WTC11 (cell line): ENCODE measurements at regions not wholly inside any gene's neighbourhood (a gene's known extent, or its start where the extent isn't known, plus 50 kb on each side); places are given as distances from the start of the nearest gene placed in this dataset.

Source experiments
- ATAC-seq: fragments of 200-7000 bp; cut with Tn5 transposase; 2 replicates; pipeline ENCODE4 v1.10.0; 2021; ENCODE audit warnings: mild to moderate bottlenecking, moderate library complexity
- CTCF ChIA-PET: fragments of 300-600 bp; sonication (Branson Sonifier 250); formaldehyde crosslinking; loops from one replicate; lab custom pipeline; 2021; ENCODE audit warnings: antibody characterized with exemption; lab: Charles Lee
- POLR2A ChIA-PET: fragments of 350-600 bp; sonication (Branson Sonifier 250); formaldehyde crosslinking; loops from one replicate; lab custom pipeline; 2021; ENCODE audit warnings: antibody characterized with exemption; lab: Charles Lee
- DNase-seq: peaks from one replicate; pipeline ENCODE4 v3.0.0; 2021; ENCODE audit warnings: low spot score
- H3K27ac Mint-ChIP-seq: 2 replicates; pipeline ENCODE4 v1.8.0; 2021; ENCODE audit warnings: mixed read lengths
- H3K27me3 Mint-ChIP-seq: 2 replicates; pipeline ENCODE4 v1.8.0; 2021; ENCODE audit warnings: low read depth, mild to moderate bottlenecking, moderate library complexity, mixed read lengths
- H3K36me3 Mint-ChIP-seq: 2 replicates; pipeline ENCODE4 v1.8.0; 2021; ENCODE audit warnings: mixed read lengths
- H3K4me1 Mint-ChIP-seq: 2 replicates; pipeline ENCODE4 v1.8.0; 2022; ENCODE audit warnings: mixed read lengths
- H3K4me3 Mint-ChIP-seq: 2 replicates; pipeline ENCODE4 v1.8.0; 2021; ENCODE audit warnings: mild to moderate bottlenecking, moderate library complexity, mixed read lengths
- H3K9me3 Mint-ChIP-seq: 2 replicates; pipeline ENCODE4 v1.8.0; 2021; ENCODE audit warnings: mixed read lengths
- FOXP1 ChIP-seq: sonication (generic); formaldehyde crosslinking; IDR thresholded peaks from 2 replicates; pipeline ENCODE4 v1.8.0; 2022; ENCODE audit warnings: missing genetic modification reagents, mild to moderate bottlenecking, moderate library complexity, borderline replicate concordance
- JAZF1 ChIP-seq: fragments of 250-450 bp; sonication (Bioruptor Pico); IDR thresholded peaks from 2 replicates; pipeline ENCODE4 v1.9.0; 2021; ENCODE audit warnings: moderate library complexity, mild to moderate bottlenecking, inconsistent platforms
- KAT7 ChIP-seq: sonication (generic); formaldehyde crosslinking; IDR thresholded peaks from 2 replicates; pipeline ENCODE4 v1.8.1; 2023; ENCODE audit warnings: missing genetic modification reagents, mild to moderate bottlenecking, borderline replicate concordance
- MLX ChIP-seq: sonication (generic); formaldehyde crosslinking; IDR thresholded peaks from 2 replicates; pipeline ENCODE4 v1.8.1; 2023; ENCODE audit warnings: mild to moderate bottlenecking, missing genetic modification reagents, moderate library complexity
- MXD4 ChIP-seq: fragments of 250-450 bp; sonication (Bioruptor Pico); IDR thresholded peaks from 2 replicates; pipeline ENCODE4 v1.8.0; 2021; ENCODE audit warnings: mild to moderate bottlenecking, moderate library complexity, borderline replicate concordance
- NFYB ChIP-seq: sonication (generic); formaldehyde crosslinking; conservative IDR thresholded peaks from 2 replicates; pipeline ENCODE4 v1.8.0; 2022; ENCODE audit warnings: low read depth, missing genetic modification reagents
- SOX15 ChIP-seq: fragments of 250-450 bp; sonication (Bioruptor Pico); IDR thresholded peaks from 2 replicates; pipeline ENCODE4 v1.9.0; 2021; ENCODE audit warnings: mild to moderate bottlenecking
- TEAD4 ChIP-seq: sonication (generic); formaldehyde crosslinking; IDR thresholded peaks from 2 replicates; pipeline ENCODE4 v1.8.0; 2022; ENCODE audit warnings: mild to moderate bottlenecking, missing genetic modification reagents
- USF1 ChIP-seq: sonication (generic); formaldehyde crosslinking; IDR thresholded peaks from 2 replicates; pipeline ENCODE4 v1.8.0; 2022; ENCODE audit warnings: mild to moderate bottlenecking, missing genetic modification reagents
- ZBTB43 ChIP-seq: sonication (generic); formaldehyde crosslinking; IDR thresholded peaks from 2 replicates; pipeline ENCODE4 v1.8.1; 2023; ENCODE audit warnings: mild to moderate bottlenecking, missing genetic modification reagents
- ZSCAN18 ChIP-seq: fragments of 250-450 bp; sonication (Bioruptor Pico); IDR thresholded peaks from 2 replicates; pipeline ENCODE4 v2.1.2; 2022; ENCODE audit warnings: mild to moderate bottlenecking, moderate library complexity
- TF ChIP-seq, protein P1 (sequence below): sonication (generic); formaldehyde crosslinking; IDR thresholded peaks from 2 replicates; pipeline ENCODE4 v1.8.1; 2023; ENCODE audit warnings: mild to moderate bottlenecking, missing genetic modification reagents
- TF ChIP-seq, protein P2 (sequence below): sonication (generic); formaldehyde crosslinking; IDR thresholded peaks from 2 replicates; pipeline ENCODE4 v1.8.1; 2022; ENCODE audit warnings: mild to moderate bottlenecking, moderate library complexity, missing genetic modification reagents
- TF ChIP-seq, protein P3 (sequence below): fragments of 250-450 bp; sonication (Bioruptor Pico); IDR thresholded peaks from 2 replicates; pipeline ENCODE4 v1.9.0; 2021; ENCODE audit warnings: moderate library complexity, mild to moderate bottlenecking, inconsistent platforms, borderline replicate concordance
- TF ChIP-seq, protein P4 (sequence below): sonication (generic); formaldehyde crosslinking; IDR thresholded peaks from 2 replicates; pipeline ENCODE4 v1.8.0; 2023; ENCODE audit warnings: mild to moderate bottlenecking, missing genetic modification reagents
- TF ChIP-seq, protein P5 (sequence below): sonication (generic); formaldehyde crosslinking; IDR thresholded peaks from 2 replicates; pipeline ENCODE4 v1.8.0; 2022; ENCODE audit warnings: mild to moderate bottlenecking, missing genetic modification reagents

DNA sequence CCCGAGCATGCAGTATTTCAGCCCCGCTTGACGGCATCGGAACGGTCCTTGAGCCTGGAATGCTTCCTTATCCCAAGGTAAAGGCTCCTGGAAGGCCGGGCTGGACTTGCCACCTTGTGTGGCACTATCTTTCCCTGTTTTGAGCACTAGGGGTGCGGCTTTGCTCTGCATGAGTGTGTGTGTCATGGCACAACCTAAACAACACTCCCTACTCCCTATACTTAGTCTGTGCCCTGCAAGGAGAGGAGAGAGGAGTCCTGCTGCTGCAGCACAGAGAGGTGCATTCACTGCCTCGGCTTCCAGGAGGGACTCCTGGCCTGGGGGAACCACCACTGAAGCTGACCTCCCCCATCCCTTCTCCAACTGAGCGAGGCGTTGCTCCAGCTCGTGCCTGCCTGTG lies 60.4 kb upstream of the BACE2 start:
- Mint-ChIP-seq H3K36me3 (no peaks in the 10 kb centered on the region), H3K9me3 (peaks cover 11% of the 10 kb centered on the region)
- TF ChIP-seq, protein P1, sequence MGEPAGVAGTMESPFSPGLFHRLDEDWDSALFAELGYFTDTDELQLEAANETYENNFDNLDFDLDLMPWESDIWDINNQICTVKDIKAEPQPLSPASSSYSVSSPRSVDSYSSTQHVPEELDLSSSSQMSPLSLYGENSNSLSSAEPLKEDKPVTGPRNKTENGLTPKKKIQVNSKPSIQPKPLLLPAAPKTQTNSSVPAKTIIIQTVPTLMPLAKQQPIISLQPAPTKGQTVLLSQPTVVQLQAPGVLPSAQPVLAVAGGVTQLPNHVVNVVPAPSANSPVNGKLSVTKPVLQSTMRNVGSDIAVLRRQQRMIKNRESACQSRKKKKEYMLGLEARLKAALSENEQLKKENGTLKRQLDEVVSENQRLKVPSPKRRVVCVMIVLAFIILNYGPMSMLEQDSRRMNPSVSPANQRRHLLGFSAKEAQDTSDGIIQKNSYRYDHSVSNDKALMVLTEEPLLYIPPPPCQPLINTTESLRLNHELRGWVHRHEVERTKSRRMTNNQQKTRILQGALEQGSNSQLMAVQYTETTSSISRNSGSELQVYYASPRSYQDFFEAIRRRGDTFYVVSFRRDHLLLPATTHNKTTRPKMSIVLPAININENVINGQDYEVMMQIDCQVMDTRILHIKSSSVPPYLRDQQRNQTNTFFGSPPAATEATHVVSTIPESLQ (CRISPR knock-in tag) = no peak
- no peak for TF ChIP-seq SOX15 (CRISPR knock-in tag)

GRCh38 chr21:41108668-41109585 lies 59.0 kb upstream of the BACE2 start:
- ATAC-seq (no peak), DNase-seq (no peak)
- Mint-ChIP-seq H3K27me3 (peaks cover 5% of the 10 kb centered on the region; the same call in 1 of the 2 replicates), H3K4me1 (peaks cover 24% of the 10 kb centered on the region), H3K36me3 (no peaks in the 10 kb centered on the region), H3K27ac (no peak overlapping the region), H3K4me3 (no peak overlapping the region), H3K9me3 (peaks cover 10% of the 10 kb centered on the region)
- CTCF ChIA-PET = no interaction called here
- POLR2A ChIA-PET = no interaction called here
- TF ChIP-seq, protein P2, sequence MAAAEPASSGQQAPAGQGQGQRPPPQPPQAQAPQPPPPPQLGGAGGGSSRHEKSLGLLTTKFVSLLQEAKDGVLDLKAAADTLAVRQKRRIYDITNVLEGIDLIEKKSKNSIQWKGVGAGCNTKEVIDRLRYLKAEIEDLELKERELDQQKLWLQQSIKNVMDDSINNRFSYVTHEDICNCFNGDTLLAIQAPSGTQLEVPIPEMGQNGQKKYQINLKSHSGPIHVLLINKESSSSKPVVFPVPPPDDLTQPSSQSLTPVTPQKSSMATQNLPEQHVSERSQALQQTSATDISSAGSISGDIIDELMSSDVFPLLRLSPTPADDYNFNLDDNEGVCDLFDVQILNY (CRISPR knock-in tag) = no peak
- TF ChIP-seq ZBTB43 (no peak), FOXP1 (CRISPR knock-in tag) (no peak), KAT7 (CRISPR knock-in tag) (no peak), MLX (no peak), ZSCAN18 (CRISPR knock-in tag) (no peak), TEAD4 (CRISPR knock-in tag) (no peak), USF1 (no peak), SOX15 (CRISPR knock-in tag) (no peak), NFYB (CRISPR knock-in tag) (no peak), JAZF1 (CRISPR knock-in tag) (no peak), MXD4 (CRISPR knock-in tag) (no peak)
- TF ChIP-seq, protein P3, sequence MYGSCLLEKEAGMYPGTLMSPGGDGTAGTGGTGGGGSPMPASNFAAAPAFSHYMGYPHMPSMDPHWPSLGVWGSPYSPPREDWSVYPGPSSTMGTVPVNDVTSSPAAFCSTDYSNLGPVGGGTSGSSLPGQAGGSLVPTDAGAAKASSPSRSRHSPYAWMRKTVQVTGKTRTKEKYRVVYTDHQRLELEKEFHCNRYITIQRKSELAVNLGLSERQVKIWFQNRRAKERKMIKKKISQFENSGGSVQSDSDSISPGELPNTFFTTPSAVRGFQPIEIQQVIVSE = no peak
- TF ChIP-seq, protein P4, sequence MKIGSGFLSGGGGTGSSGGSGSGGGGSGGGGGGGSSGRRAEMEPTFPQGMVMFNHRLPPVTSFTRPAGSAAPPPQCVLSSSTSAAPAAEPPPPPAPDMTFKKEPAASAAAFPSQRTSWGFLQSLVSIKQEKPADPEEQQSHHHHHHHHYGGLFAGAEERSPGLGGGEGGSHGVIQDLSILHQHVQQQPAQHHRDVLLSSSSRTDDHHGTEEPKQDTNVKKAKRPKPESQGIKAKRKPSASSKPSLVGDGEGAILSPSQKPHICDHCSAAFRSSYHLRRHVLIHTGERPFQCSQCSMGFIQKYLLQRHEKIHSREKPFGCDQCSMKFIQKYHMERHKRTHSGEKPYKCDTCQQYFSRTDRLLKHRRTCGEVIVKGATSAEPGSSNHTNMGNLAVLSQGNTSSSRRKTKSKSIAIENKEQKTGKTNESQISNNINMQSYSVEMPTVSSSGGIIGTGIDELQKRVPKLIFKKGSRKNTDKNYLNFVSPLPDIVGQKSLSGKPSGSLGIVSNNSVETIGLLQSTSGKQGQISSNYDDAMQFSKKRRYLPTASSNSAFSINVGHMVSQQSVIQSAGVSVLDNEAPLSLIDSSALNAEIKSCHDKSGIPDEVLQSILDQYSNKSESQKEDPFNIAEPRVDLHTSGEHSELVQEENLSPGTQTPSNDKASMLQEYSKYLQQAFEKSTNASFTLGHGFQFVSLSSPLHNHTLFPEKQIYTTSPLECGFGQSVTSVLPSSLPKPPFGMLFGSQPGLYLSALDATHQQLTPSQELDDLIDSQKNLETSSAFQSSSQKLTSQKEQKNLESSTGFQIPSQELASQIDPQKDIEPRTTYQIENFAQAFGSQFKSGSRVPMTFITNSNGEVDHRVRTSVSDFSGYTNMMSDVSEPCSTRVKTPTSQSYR (CRISPR knock-in tag) = no peak
- TF ChIP-seq, protein P5, sequence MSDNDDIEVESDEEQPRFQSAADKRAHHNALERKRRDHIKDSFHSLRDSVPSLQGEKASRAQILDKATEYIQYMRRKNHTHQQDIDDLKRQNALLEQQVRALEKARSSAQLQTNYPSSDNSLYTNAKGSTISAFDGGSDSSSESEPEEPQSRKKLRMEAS (CRISPR knock-in tag) = no peak
- TF ChIP-seq, protein P1 (CRISPR knock-in tag) = no peak

More for the DNA sequence above, 60.4 kb upstream of the BACE2 start:
- H3K4me3 Mint-ChIP-seq = no peak overlapping the region
- ChIA-PET POLR2A (no interaction called here), CTCF (no interaction called here)
- DNase-seq = no peak
- H3K27me3 Mint-ChIP-seq = peaks cover 5% of the 10 kb centered on the region; the same call in 1 of the 2 replicates
- H3K4me1 Mint-ChIP-seq = peaks cover 14% of the 10 kb centered on the region
- H3K27ac Mint-ChIP-seq = no peak overlapping the region
- ATAC-seq = no peak
